Hepatocyte (in vitro differentiated cells): ENCODE measurements at regions not wholly inside any gene's neighbourhood (a gene's known extent, or its start where the extent isn't known, plus 50 kb on each side); places are given as distances from the start of the nearest gene placed in this dataset.

Experiments used
- DNase-seq: peaks from one replicate; pipeline ENCODE4 v3.0.0-alpha.2; 2016; ENCODE audit warnings: low spot score
- H2AFZ ChIP-seq: fragments of 200-600 bp; sonication (generic); 2 replicates; pipeline ENCODE4 v1.6.0; 2016; ENCODE audit warnings: antibody characterized with exemption, mild to moderate bottlenecking
- H3K27ac ChIP-seq: fragments of 200-600 bp; sonication (generic); 2 replicates; pipeline ENCODE4 v1.5.1; 2016; ENCODE audit warnings: mild to moderate bottlenecking
- H3K27me3 ChIP-seq: fragments of 200-600 bp; sonication (generic); 2 replicates; pipeline ENCODE4 v1.6.1; 2016
- H3K36me3 ChIP-seq: fragments of 200-600 bp; sonication (generic); replicated peaks from 2 replicates; pipeline ENCODE4 v1.5.1; 2016; ENCODE audit warnings: low read depth; ENCODE audit not compliant: insufficient read depth
- H3K4me1 ChIP-seq: fragments of 200-600 bp; sonication (generic); 2 replicates; pipeline ENCODE4 v1.5.1; 2016; ENCODE audit warnings: mild to moderate bottlenecking, moderate library complexity; ENCODE audit not compliant: insufficient read depth
- H3K4me2 ChIP-seq: fragments of 200-600 bp; sonication (generic); 2 replicates; pipeline ENCODE4 v1.6.0; 2016
- H3K4me3 ChIP-seq: fragments of 200-600 bp; sonication (generic); 2 replicates; pipeline ENCODE4 v1.5.1; 2016; ENCODE audit warnings: mild to moderate bottlenecking
- H3K79me2 ChIP-seq: fragments of 200-600 bp; sonication (generic); 2 replicates; pipeline ENCODE4 v1.6.0; 2017; ENCODE audit warnings: mild to moderate bottlenecking
- H3K9me2 ChIP-seq: fragments of 200-600 bp; sonication (generic); replicated peaks from 2 replicates; pipeline ENCODE4 v1.6.0; 2017; ENCODE audit warnings: mild to moderate bottlenecking; ENCODE audit not compliant: insufficient read depth
- H3K9me3 ChIP-seq: fragments of 200-600 bp; sonication (generic); 2 replicates; pipeline ENCODE4 v1.5.1; 2016; ENCODE audit warnings: low read depth, mild to moderate bottlenecking
- H4K20me1 ChIP-seq: fragments of 200-600 bp; sonication (generic); 2 replicates; pipeline ENCODE4 v1.6.0; 2016; ENCODE audit warnings: mild to moderate bottlenecking; ENCODE audit not compliant: insufficient read depth, poor library complexity, severe bottlenecking
- EZH2 ChIP-seq: fragments of 200-600 bp; sonication (generic); IDR thresholded peaks from 2 replicates; pipeline ENCODE4 v1.6.1; 2016; ENCODE audit warnings: antibody characterized with exemption, mild to moderate bottlenecking, borderline replicate concordance
- EZH2phosphoT487 ChIP-seq: fragments of 200-600 bp; sonication (generic); IDR thresholded peaks from one replicate; pipeline ENCODE4 v1.6.1; 2018; ENCODE audit warnings: antibody characterized with exemption, mild to moderate bottlenecking, low read depth, moderate library complexity; ENCODE audit not compliant: unreplicated experiment, severe bottlenecking
- WGBS: methylation state at CpG from one replicate; pipeline ENCODE4 v1.1.6; 2016; ENCODE audit warnings: low lambda C conversion rate; ENCODE audit errors: missing lambda C conversion rate; 5-methylcytosine and 5-hydroxymethylcytosine counted together
- TF ChIP-seq, protein P1 (sequence below): fragments of 200-600 bp; sonication (generic); IDR thresholded peaks from 2 replicates; pipeline ENCODE4 v1.5.1; 2016; ENCODE audit warnings: antibody characterized with exemption, mild to moderate bottlenecking; ENCODE audit not compliant: poor library complexity

DNA sequence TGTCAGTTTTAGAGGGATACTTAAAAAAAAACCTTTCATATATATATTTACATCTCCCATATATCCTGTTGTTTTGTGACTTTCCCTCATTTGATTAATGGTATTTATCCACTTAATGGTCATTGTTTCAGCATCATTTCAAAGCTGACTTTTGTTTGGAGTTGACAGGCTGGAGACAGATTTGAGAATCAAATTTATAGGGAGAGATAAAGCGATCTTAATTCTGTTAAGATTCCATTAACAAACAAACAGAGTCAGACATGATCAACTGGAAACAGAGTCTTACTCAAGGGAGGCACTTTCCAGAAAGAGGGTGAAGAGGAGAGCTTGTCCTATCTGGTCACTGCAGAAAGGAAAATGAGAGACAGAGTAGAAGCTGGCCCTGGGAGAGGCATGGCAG, 283.4 kb downstream of the TTLL7 start:
- no peak for TF ChIP-seq EZH2phosphoT487
- no peak for TF ChIP-seq EZH2
- TF ChIP-seq, protein P1, sequence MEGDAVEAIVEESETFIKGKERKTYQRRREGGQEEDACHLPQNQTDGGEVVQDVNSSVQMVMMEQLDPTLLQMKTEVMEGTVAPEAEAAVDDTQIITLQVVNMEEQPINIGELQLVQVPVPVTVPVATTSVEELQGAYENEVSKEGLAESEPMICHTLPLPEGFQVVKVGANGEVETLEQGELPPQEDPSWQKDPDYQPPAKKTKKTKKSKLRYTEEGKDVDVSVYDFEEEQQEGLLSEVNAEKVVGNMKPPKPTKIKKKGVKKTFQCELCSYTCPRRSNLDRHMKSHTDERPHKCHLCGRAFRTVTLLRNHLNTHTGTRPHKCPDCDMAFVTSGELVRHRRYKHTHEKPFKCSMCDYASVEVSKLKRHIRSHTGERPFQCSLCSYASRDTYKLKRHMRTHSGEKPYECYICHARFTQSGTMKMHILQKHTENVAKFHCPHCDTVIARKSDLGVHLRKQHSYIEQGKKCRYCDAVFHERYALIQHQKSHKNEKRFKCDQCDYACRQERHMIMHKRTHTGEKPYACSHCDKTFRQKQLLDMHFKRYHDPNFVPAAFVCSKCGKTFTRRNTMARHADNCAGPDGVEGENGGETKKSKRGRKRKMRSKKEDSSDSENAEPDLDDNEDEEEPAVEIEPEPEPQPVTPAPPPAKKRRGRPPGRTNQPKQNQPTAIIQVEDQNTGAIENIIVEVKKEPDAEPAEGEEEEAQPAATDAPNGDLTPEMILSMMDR = no peak
- no peaks in the 10 kb centered on the region for H3K4me1 ChIP-seq
- H3K4me2 ChIP-seq = no peak overlapping the region
- no peaks in the 10 kb centered on the region for H3K27me3 ChIP-seq
- H3K27ac ChIP-seq = no peak overlapping the region
- no peaks in the 10 kb centered on the region for H3K9me3 ChIP-seq
- no peaks in the 10 kb centered on the region for H3K9me2 ChIP-seq
- H3K36me3 ChIP-seq = no peaks in the 10 kb centered on the region
- H4K20me1 ChIP-seq = no peaks in the 10 kb centered on the region
- H2AFZ ChIP-seq = no peak overlapping the region
- 93% methylated on average over 1 of the region's 1 CpG for WGBS
- no peak overlapping the region for H3K4me3 ChIP-seq
- H3K79me2 ChIP-seq = no peaks in the 10 kb centered on the region
- DNase-seq = no peak

- TF ChIP-seq, protein P1 = no peak
- TF ChIP-seq EZH2 = no peak
- no peak for TF ChIP-seq EZH2phosphoT487
- no peaks in the 10 kb centered on the region for H3K4me1 ChIP-seq
- H3K79me2 ChIP-seq = no peaks in the 10 kb centered on the region
- WGBS = 78% methylated on average over 1 of the region's 1 CpG
- H3K9me3 ChIP-seq = no peaks in the 10 kb centered on the region
- no peak for DNase-seq
- no peak overlapping the region for H3K4me3 ChIP-seq
- H3K27me3 ChIP-seq = no peaks in the 10 kb centered on the region
- no peaks in the 10 kb centered on the region for H3K36me3 ChIP-seq
- no peak overlapping the region for H3K27ac ChIP-seq
- H3K4me2 ChIP-seq = no peak overlapping the region
- H2AFZ ChIP-seq = no peak overlapping the region
- H4K20me1 ChIP-seq = no peaks in the 10 kb centered on the region
- H3K9me2 ChIP-seq = no peaks in the 10 kb centered on the region
Observed at GRCh38 chr1:83709662-83710061, 289.3 kb downstream of the TTLL7 start.

GRCh38 chr1:83706354-83706938, 292.5 kb downstream of the TTLL7 start:
- Histone ChIP-seq H3K27ac (no peak overlapping the region), H3K79me2 (no peaks in the 10 kb centered on the region), H3K4me3 (no peak overlapping the region), H3K36me3 (no peaks in the 10 kb centered on the region), H2AFZ (no peak overlapping the region), H3K27me3 (no peaks in the 10 kb centered on the region), H3K9me3 (no peaks in the 10 kb centered on the region), H3K9me2 (no peaks in the 10 kb centered on the region), H3K4me2 (no peak overlapping the region), H4K20me1 (no peaks in the 10 kb centered on the region), H3K4me1 (no peaks in the 10 kb centered on the region)
- no peak for DNase-seq
- TF ChIP-seq, protein P1 = no peak
- no peak for TF ChIP-seq EZH2phosphoT487
- TF ChIP-seq EZH2 = no peak
- WGBS = 85% methylated on average over 3 of the region's 3 CpGs
